Suppressor macrophage treated with lipopolysaccharide for 1 hour (primary cell): ENCODE measurements at regions not wholly inside any gene's neighbourhood (a gene's known extent, or its start where the extent isn't known, plus 50 kb on each side); places are given as distances from the start of the nearest gene placed in this dataset.
A peak's percentile ranks its signal among the peaks of the same experiment; 100 is the strongest.

Experiments used
- DNase-seq, 3 donors: peaks; one replicate each; pipeline ENCODE4 v3.0.0-alpha.2; 2020 to 2022

DNA sequence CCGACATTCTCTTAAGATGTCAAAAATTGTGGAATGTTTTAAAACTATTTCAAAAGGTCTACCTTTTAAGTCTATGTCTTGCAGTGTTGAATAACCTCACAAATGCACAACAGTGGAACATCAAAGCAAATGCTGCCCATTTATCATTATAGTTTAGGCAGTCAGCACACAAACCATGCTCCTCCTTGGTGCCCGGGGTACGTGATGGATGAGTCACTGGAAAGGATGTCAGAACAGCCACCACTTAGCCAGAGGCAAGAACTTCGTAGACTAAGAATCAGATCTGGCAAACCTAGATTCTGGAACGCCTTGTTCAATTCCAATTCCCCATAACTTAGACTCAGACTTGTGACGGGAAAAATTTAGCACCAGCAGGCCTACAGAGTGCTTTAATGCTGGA lies 343.6 kb downstream of the FGF9 start:
- DNase-seq, result no peak

DNA sequence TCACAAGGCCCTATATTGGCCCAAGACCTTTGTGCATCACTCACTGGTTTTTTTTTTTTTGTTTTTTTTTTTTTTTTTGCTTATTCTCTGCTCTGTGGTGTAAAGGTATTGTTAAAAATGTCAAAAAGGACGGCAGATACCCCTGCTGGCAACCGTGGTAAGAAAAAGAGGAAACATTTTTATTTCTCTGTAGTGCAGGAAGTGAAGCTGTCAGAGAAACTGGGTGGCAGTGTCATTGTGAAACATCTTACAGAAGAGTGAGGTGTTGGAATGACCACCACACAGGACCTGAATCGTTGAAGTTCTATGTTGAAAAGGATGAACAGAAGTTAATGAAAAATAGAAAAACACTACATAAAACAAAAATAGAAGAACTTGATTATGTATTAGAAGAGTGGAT lies 346.4 kb downstream of the FGF9 start:
- peak; percentile 12 to 55 (median 35) for DNase-seq

GRCh38 chr13:22018076-22018835 lies 347.4 kb downstream of the FGF9 start:
- DNase-seq, result no peak

DNA sequence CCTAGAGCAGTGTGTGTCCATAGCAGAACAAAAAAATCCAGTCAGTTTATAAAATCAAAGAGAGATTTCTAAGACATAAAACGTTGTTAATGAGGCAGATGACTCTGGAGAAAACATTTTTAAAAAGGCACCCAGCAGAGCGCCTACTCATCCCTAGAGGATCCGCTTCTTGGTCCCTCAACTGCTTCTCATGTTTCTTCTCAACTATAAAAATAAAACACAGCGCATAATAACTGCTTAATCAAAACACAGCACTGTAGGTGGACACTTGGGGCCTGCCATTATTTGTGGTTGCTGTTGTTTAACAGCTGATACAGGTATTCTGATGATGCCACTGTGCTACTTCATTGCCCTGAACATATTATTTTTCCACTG lies 347.9 kb downstream of the FGF9 start:
- DNase-seq, result no peak

- DNase-seq, result no peak
Measured at GRCh38 chr13:22024381-22024994, 353.6 kb downstream of the FGF9 start.

DNA sequence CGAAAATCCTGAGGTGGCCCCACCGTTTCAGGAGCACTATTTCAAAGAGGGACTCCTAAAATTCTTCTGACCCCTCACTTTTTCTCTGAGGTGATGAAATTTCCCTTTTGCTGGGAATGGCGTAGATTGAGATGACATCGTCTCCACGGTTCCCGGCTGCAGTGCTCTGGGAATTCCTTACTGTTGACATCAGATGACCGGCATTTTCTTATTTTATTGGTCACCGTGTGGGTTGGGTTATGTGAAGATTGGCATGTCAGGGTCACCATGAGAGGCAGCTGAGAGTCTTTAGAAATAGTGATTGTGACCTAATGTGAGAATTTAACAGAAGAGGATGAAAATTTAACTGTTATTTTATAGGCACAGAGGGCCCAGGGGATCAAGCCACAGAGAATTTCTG lies 356.7 kb downstream of the FGF9 start:
- DNase-seq, result peak in 2 of 3 donors; percentile 2 to 16

DNA sequence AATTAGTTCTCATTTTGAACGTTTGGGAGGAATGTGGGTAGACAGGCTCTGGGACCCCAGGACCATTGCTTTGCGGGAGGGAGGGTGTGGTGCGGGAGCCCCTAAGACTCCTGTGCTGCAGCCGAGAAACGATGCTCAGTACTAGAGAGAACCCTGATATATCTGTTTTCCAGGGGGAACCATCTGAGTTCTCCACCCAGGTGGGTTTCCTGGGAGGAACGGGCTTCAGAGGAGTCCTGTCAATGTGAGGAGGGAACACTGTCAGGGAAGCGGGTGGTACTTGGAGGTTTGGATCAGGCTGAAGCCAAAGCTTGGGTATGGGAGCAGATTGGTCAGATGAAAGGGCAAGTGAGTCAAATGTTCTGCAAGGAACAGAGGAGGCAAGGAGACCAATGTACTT lies 358.0 kb downstream of the FGF9 start:
- no peak for DNase-seq

- DNase-seq, result no peak
Measured at GRCh38 chr13:22030321-22030720, 359.4 kb downstream of the FGF9 start.

GRCh38 chr13:22031702-22032286 lies 360.9 kb downstream of the FGF9 start:
- no peak for DNase-seq

- no peak for DNase-seq
Measured at GRCh38 chr13:22032905-22033304, 362.0 kb downstream of the FGF9 start.

GRCh38 chr13:22039961-22040360 lies 369.1 kb downstream of the FGF9 start:
- no peak for DNase-seq

DNA sequence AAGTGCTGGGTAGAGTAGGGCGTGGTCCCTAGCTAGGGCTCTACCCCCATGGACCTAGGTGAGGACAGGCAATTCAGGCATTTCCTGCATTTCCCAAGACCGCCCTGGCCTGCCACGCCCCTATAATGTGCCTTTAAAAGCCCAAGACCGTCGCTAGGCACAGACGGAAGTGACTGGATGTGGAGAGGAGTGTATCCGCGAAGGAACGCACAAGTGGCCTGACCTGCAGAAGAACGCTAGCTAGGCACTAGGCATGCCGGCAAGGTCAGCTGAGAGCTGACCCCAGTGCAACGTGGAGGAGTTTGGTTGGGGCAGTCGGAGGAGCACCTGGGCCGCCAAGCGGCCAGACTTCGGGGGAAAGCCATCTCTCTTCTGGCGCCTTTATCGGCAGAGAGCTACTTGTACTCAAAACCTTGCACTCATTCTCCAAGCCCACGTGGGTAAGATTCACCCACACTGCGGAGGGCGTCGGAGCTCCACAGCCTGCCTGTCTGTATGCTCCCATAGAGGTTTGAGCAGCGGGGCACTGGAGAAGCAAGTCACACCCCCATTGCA lies 370.0 kb downstream of the FGF9 start:
- DNase-seq, result peak in 2 of 3 donors; percentile 29 to 33

GRCh38 chr13:22041741-22042140 lies 370.9 kb downstream of the FGF9 start:
- peak in 1 of 3 donors; percentile 1 for DNase-seq

DNA sequence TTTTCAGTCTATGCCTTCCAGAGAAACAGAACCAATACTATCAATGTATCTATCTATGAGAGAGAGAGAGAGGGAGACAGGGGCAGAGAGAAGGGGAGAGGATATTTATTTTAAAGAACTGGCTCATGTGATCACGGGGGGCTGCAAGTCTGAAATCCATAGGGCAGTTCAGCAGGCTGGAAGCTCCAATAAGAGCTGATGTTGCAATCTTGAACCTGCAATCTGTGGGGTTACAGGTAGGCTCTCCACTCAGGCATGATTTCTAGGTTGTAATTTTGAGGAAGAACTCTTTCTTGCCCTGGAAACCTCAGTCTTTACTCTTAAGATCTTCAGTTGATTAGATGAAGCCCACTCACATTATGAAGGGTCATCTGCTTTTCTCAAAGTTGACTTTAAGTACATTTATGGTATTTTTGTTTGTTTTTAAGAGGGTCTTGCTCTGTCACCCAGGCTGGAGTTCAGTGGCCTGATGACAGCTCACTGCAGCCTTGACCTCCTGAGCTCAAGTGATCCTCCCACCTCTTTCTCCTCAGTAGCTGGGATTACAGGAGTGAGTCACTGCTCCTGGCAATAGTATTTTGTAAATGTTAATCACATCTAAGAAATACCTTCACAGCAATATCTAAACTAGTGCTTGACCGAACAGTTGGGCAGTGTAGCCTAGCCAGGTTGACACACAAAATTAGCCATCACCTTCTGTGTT lies 376.4 kb downstream of the FGF9 start:
- DNase-seq, result peak in 1 of 3 donors; percentile 7

GRCh38 chr13:22047785-22048104 lies 376.9 kb downstream of the FGF9 start:
- no peak for DNase-seq

DNA sequence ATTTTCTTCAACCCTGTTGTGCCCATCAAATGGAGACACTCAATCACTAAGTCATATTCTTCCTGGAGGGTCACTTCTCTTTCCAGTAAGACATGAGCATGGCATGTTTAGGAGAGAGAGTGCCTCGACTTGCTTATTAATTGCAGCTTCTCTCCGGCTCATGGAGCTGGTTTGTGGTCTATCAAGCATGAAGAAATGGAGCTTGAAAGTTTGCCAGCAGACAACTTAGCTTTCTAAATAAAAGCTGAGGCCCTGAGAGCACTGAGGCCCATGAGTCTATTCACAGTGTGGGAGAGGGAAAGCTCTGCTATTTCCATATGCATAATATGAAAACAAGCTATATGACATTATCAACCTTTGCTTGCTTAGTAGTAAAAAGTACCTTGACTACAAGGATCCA lies 378.5 kb downstream of the FGF9 start:
- no peak for DNase-seq

GRCh38 chr13:22050951-22051563 lies 380.2 kb downstream of the FGF9 start:
- DNase-seq, result no peak

GRCh38 chr13:22053053-22053452 lies 382.2 kb downstream of the FGF9 start:
- no peak for DNase-seq

DNA sequence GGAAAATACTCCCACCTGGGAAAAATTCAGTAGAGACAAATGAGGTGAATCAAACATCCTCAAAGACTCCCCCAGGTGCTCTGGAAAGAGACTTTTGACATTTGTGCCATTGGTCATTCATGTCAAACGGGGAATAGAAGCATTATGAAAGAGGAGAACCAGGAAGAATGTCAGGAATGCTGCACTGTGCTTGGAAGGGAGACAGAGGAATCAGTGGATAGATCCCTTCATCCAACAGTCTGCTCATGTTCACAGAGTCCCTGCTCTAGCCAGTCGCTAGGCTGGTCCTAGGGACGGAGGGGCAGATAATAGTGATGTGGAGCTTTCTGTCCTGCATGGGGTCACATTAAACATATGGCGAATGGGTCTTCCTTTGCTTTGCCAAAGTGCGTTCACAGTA lies 384.4 kb downstream of the FGF9 start:
- no peak for DNase-seq

DNA sequence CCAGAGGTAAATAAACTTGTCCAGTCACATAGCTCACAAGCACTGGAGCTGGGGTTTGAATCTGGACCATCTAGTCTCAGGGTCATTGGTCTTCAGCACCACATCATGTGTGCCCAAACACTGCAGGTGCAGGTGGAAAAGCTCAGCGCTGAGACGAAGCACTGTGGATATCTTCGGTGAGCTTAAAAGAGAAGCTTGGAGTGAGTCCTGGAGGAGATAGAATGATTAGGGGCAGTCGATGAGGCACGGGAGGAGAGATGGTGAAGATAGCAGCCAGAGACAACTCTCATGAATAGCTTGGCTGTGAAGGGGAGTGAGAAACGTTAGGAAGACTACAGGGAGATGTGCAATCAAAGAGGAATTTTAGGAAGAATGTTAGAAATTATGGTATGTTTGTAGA lies 389.3 kb downstream of the FGF9 start:
- no peak for DNase-seq

- DNase-seq, result no peak
Measured at GRCh38 chr13:22061371-22061805, 390.5 kb downstream of the FGF9 start.

- DNase-seq, result no peak
Measured at GRCh38 chr13:22061806-22062391, 391.0 kb downstream of the FGF9 start.
